Loucy (cell line): ENCODE measurements at regions not wholly inside any gene's neighbourhood (a gene's known extent, or its start where the extent isn't known, plus 50 kb on each side); places are given as distances from the start of the nearest gene placed in this dataset.

Experiments
- H2AFZ ChIP-seq: fragments of 200-600 bp; sonication (generic); 2 replicates; pipeline ENCODE4 v1.6.0; 2016; ENCODE audit warnings: antibody characterized with exemption, mild to moderate bottlenecking, low read length, moderate library complexity
- H3F3A ChIP-seq: fragments of 200-600 bp; 2 replicates; pipeline ENCODE4 v1.6.0; 2016; ENCODE audit warnings: antibody characterized with exemption, low read depth, mild to moderate bottlenecking
- H3K27me3 ChIP-seq: fragments of 200-600 bp; sonication (generic); 2 replicates; pipeline ENCODE4 v1.6.1; 2014; ENCODE audit warnings: low read length, mild to moderate bottlenecking; ENCODE audit not compliant: insufficient read depth, poor library complexity, severe bottlenecking
- H3K36me3 ChIP-seq: fragments of 200-600 bp; sonication (generic); 2 replicates; pipeline ENCODE4 v1.6.1; 2016; ENCODE audit warnings: low read length; ENCODE audit not compliant: insufficient read depth
- H3K4me1 ChIP-seq: fragments of 200-600 bp; sonication (generic); 2 replicates; pipeline ENCODE4 v1.5.1; 2014; ENCODE audit warnings: low read length, mild to moderate bottlenecking; ENCODE audit not compliant: insufficient read depth, poor library complexity, severe bottlenecking
- H3K4me2 ChIP-seq: fragments of 200-600 bp; sonication (generic); 2 replicates; pipeline ENCODE4 v1.6.0; 2014; ENCODE audit warnings: antibody characterized with exemption, low read length, low read depth, mild to moderate bottlenecking; ENCODE audit not compliant: poor library complexity, severe bottlenecking
- H3K4me3 ChIP-seq: fragments of 200-600 bp; sonication (generic); 2 replicates; pipeline ENCODE4 v1.5.1; 2014; ENCODE audit warnings: low read length, mild to moderate bottlenecking, mixed read lengths; ENCODE audit not compliant: poor library complexity, severe bottlenecking
- H3K79me2 ChIP-seq: fragments of 200-600 bp; sonication (generic); 2 replicates; pipeline ENCODE4 v1.6.1; 2014; ENCODE audit warnings: low read length; ENCODE audit not compliant: insufficient read depth
- H3K9ac ChIP-seq: fragments of 200-600 bp; sonication (generic); 2 replicates; pipeline ENCODE4 v1.6.0; 2014; ENCODE audit warnings: mild to moderate bottlenecking, low read depth, low read length, moderate library complexity; ENCODE audit not compliant: poor library complexity, severe bottlenecking
- H3K9me2 ChIP-seq: fragments of 200-600 bp; sonication (generic); replicated peaks from 2 replicates; pipeline ENCODE4 v1.6.1; 2016; ENCODE audit warnings: low read depth, low read length, mixed read lengths
- H3K9me3 ChIP-seq: fragments of 200-600 bp; sonication (generic); 2 replicates; pipeline ENCODE4 v1.6.1; 2014; ENCODE audit warnings: mild to moderate bottlenecking, antibody characterized with exemption, low read length, low read depth; ENCODE audit not compliant: insufficient read depth
- H4K20me1 ChIP-seq: fragments of 200-600 bp; sonication (generic); 2 replicates; pipeline ENCODE4 v1.6.0; 2014; ENCODE audit warnings: antibody characterized with exemption, low read length, mild to moderate bottlenecking; ENCODE audit not compliant: insufficient read depth, poor library complexity, severe bottlenecking
- CTCF ChIP-seq: fragments of 200-600 bp; sonication (generic); conservative IDR thresholded peaks from 2 replicates; pipeline ENCODE4 v1.5.1; 2014; ENCODE audit warnings: mild to moderate bottlenecking, antibody characterized with exemption, low read length
- EZH2phosphoT487 ChIP-seq: fragments of 200-600 bp; IDR thresholded peaks from 2 replicates; pipeline ENCODE4 v1.6.1; 2018; ENCODE audit warnings: antibody characterized with exemption, mild to moderate bottlenecking, moderate library complexity, borderline replicate concordance

- Histone ChIP-seq H3K4me2 (no peak overlapping the region), H3K4me3 (no peak overlapping the region), H3K79me2 (no peaks in the 10 kb centered on the region), H4K20me1 (no peaks in the 10 kb centered on the region), H3K36me3 (no peaks in the 10 kb centered on the region), H3F3A (no peaks in the 10 kb centered on the region), H3K9me3 (no peaks in the 10 kb centered on the region), H3K9ac (no peak overlapping the region), H2AFZ (no peak overlapping the region), H3K27me3 (no peaks in the 10 kb centered on the region), H3K9me2 (no peaks in the 10 kb centered on the region), H3K4me1 (no peaks in the 10 kb centered on the region)
- TF ChIP-seq CTCF (no peak), EZH2phosphoT487 (no peak)
Measured at GRCh38 chr13:73339086-73339485, 280.3 kb downstream of the KLF5 start.

- Histone ChIP-seq H3K4me2 (no peak overlapping the region), H2AFZ (no peak overlapping the region), H3K9me3 (no peaks in the 10 kb centered on the region), H3K9me2 (no peaks in the 10 kb centered on the region), H3K4me1 (no peaks in the 10 kb centered on the region), H3K36me3 (no peaks in the 10 kb centered on the region), H3K79me2 (no peaks in the 10 kb centered on the region), H3F3A (no peaks in the 10 kb centered on the region), H3K9ac (no peak overlapping the region), H3K27me3 (no peaks in the 10 kb centered on the region), H3K4me3 (no peak overlapping the region), H4K20me1 (no peaks in the 10 kb centered on the region)
- TF ChIP-seq CTCF (no peak), EZH2phosphoT487 (no peak)
Measured at GRCh38 chr13:73338389-73338788, 279.6 kb downstream of the KLF5 start.

GRCh38 chr13:73337532-73337931 lies 278.7 kb downstream of the KLF5 start:
- H3K4me1 ChIP-seq: no peaks in the 10 kb centered on the region
- H3K9ac ChIP-seq: no peak overlapping the region
- no peaks in the 10 kb centered on the region for H3K9me3 ChIP-seq
- no peaks in the 10 kb centered on the region for H3K9me2 ChIP-seq
- H3K79me2 ChIP-seq: no peaks in the 10 kb centered on the region
- no peak for TF ChIP-seq CTCF
- TF ChIP-seq EZH2phosphoT487: no peak
- H3K36me3 ChIP-seq: no peaks in the 10 kb centered on the region
- H3F3A ChIP-seq: no peaks in the 10 kb centered on the region
- no peak overlapping the region for H3K4me3 ChIP-seq
- H2AFZ ChIP-seq: no peak overlapping the region
- no peak overlapping the region for H3K4me2 ChIP-seq
- no peaks in the 10 kb centered on the region for H3K27me3 ChIP-seq
- H4K20me1 ChIP-seq: no peaks in the 10 kb centered on the region
